ENCODE measurements at regions not wholly inside any gene's neighbourhood (a gene's known extent, or its start where the extent isn't known, plus 50 kb on each side); places are given as distances from the start of the nearest gene placed in this dataset.

DNA sequence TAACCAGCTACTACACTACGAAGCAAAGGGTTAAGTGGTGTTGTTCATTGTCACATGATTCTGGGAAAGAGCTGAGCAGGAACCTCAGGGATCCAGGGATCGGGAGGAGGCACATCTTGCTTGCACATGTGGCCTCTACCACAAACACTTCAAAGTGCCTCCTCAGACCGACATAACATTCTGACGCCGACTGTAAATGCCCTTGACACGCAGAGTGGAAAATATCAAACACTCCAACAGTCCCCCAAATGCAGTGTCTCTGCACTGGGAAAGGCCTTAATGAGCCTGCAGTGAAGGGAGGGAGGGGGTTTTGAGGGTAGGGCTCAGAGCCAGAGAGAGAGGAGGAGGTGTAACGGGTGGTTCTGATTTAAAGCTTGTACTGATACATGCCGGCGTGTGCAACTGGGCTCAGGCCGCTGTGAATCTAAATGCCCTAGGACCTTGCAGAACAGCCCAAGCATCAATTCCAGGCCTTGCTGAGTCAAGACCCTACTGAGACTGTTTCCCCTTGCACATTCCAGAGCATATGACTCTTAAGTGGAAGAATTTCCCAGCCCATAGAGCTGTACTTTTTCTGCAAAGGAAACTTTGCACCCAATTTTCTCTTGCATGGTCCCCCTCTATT lies 163.7 kb downstream of the NTMT2 start:
- Histone ChIP-seq H3K79me2 (replicated peaks; ENCODE audit: insufficient read depth, low read length) (no peaks in the 10 kb centered on the region), H3K27me3 (ENCODE audit: insufficient read depth, low read depth, low read length) (no peaks in the 10 kb centered on the region), H3K4me2 (ENCODE audit: low read length) (no peak overlapping the region), H3K9me3 (ENCODE audit: low read length) (no peaks in the 10 kb centered on the region), H4K20me1 (ENCODE audit: insufficient read depth) (no peaks in the 10 kb centered on the region), H3K36me3 (ENCODE audit: insufficient read depth, low read length) (no peaks in the 10 kb centered on the region), H3K9me2 (ENCODE audit: insufficient read depth, low read length) (no peaks in the 10 kb centered on the region), H2AFZ (ENCODE audit: low read depth, low read length) (no peak overlapping the region), H3K27ac (ENCODE audit: low read length) (no peak overlapping the region), H3K9ac (ENCODE audit: low read length) (no peak overlapping the region), H3F3A (ENCODE audit: insufficient read depth, low read length, poor library complexity, severe bottlenecking) (no peaks in the 10 kb centered on the region), H3K4me3 (ENCODE audit: low read length) (no peak overlapping the region)
- no peak for TF ChIP-seq CTCF (IDR thresholded peaks at IDR 0.05; ENCODE audit: poor library complexity, severe bottlenecking)
- no peak for TF ChIP-seq EP300 (conservative IDR thresholded peaks at IDR 0.05; ENCODE audit: poor library complexity, severe bottlenecking)
- TF ChIP-seq EZH2 (IDR thresholded peaks at IDR 0.05; ENCODE audit: borderline replicate concordance, insufficient read depth, low read length, poor library complexity, severe bottlenecking): no peak
- no peak for TF ChIP-seq MXI1 (conservative IDR thresholded peaks at IDR 0.05; ENCODE audit: poor library complexity, severe bottlenecking)
- TF ChIP-seq SMC3 (conservative IDR thresholded peaks at IDR 0.05; ENCODE audit: poor library complexity): no peak
- no peak for TF ChIP-seq TAF1 (IDR thresholded peaks at IDR 0.05; ENCODE audit: low read depth)
- TF ChIP-seq, protein P1, sequence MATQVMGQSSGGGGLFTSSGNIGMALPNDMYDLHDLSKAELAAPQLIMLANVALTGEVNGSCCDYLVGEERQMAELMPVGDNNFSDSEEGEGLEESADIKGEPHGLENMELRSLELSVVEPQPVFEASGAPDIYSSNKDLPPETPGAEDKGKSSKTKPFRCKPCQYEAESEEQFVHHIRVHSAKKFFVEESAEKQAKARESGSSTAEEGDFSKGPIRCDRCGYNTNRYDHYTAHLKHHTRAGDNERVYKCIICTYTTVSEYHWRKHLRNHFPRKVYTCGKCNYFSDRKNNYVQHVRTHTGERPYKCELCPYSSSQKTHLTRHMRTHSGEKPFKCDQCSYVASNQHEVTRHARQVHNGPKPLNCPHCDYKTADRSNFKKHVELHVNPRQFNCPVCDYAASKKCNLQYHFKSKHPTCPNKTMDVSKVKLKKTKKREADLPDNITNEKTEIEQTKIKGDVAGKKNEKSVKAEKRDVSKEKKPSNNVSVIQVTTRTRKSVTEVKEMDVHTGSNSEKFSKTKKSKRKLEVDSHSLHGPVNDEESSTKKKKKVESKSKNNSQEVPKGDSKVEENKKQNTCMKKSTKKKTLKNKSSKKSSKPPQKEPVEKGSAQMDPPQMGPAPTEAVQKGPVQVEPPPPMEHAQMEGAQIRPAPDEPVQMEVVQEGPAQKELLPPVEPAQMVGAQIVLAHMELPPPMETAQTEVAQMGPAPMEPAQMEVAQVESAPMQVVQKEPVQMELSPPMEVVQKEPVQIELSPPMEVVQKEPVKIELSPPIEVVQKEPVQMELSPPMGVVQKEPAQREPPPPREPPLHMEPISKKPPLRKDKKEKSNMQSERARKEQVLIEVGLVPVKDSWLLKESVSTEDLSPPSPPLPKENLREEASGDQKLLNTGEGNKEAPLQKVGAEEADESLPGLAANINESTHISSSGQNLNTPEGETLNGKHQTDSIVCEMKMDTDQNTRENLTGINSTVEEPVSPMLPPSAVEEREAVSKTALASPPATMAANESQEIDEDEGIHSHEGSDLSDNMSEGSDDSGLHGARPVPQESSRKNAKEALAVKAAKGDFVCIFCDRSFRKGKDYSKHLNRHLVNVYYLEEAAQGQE (IDR thresholded peaks at IDR 0.05; ENCODE audit: borderline replicate concordance): no peak
- TF ChIP-seq POLR2AphosphoS5 (IDR thresholded peaks at IDR 0.05): no peak
- TF ChIP-seq RAD21 (conservative IDR thresholded peaks at IDR 0.05): no peak

DNA sequence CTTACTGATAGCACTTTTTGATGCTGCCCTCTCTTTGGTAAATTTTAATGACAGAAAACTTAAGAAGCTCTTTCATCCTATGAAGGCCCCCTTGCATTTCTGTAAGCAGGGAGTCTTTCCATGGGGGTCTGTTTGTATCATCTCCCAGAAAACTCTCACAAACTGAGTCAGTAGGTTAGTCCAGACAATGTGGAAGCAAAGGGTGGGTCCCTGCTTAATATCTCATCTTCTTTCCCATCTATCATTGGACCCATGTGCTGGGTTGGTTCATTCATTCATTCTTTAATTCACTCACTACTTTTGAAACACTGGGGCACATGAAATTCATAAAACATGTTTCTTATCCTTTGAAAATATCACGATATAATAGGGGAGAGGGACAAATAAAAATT lies 164.3 kb downstream of the NTMT2 start:
- no peak overlapping the region for H3K4me2 ChIP-seq (ENCODE audit: low read length)
- H2AFZ ChIP-seq (ENCODE audit: low read depth, low read length): no peak overlapping the region
- no peak for TF ChIP-seq MXI1 (conservative IDR thresholded peaks at IDR 0.05; ENCODE audit: poor library complexity, severe bottlenecking)
- TF ChIP-seq POLR2AphosphoS5 (IDR thresholded peaks at IDR 0.05): no peak
- H4K20me1 ChIP-seq (ENCODE audit: insufficient read depth): no peaks in the 10 kb centered on the region
- H3K9ac ChIP-seq (ENCODE audit: low read length): no peak overlapping the region
- H3K4me3 ChIP-seq (ENCODE audit: low read length): no peak overlapping the region
- H3K9me2 ChIP-seq (ENCODE audit: insufficient read depth, low read length): no peaks in the 10 kb centered on the region
- no peaks in the 10 kb centered on the region for H3K9me3 ChIP-seq (ENCODE audit: low read length)
- no peaks in the 10 kb centered on the region for H3K36me3 ChIP-seq (ENCODE audit: insufficient read depth, low read length)
- no peaks in the 10 kb centered on the region for H3K79me2 ChIP-seq (replicated peaks; ENCODE audit: insufficient read depth, low read length)
- H3K27me3 ChIP-seq (ENCODE audit: insufficient read depth, low read depth, low read length): no peaks in the 10 kb centered on the region
- no peaks in the 10 kb centered on the region for H3F3A ChIP-seq (ENCODE audit: insufficient read depth, low read length, poor library complexity, severe bottlenecking)
- no peak overlapping the region for H3K27ac ChIP-seq (ENCODE audit: low read length)

All from neural cell (in vitro differentiated cells).